Right ventricle myocardium inferior (tissue), 1 donor: ENCODE measurements at regions not wholly inside any gene's neighbourhood (a gene's known extent, or its start where the extent isn't known, plus 50 kb on each side); places are given as distances from the start of the nearest gene placed in this dataset.
A peak's percentile ranks its signal among the peaks of the same experiment; 100 is the strongest.
"Not testable (repeated sequence)": the region's sequence is repeated elsewhere in the genome, so short reads cannot be mapped to it uniquely, and the experiment has no call there.

Source experiments
- ATAC-seq: fragments of 200-7000 bp; cut with Tn5 transposase; one replicate; pipeline ENCODE4 v1.9.1; 2020; ENCODE audit warnings: mild to moderate bottlenecking, moderate library complexity
- DNase-seq: peaks from one replicate; pipeline ENCODE4 v3.0.0; 2021; ENCODE audit errors: missing footprints
- intact Hi-C: fragments of 100-400 bp; cut with DNase I; formaldehyde crosslinking; loops from one replicate; pipeline ENCODE4 v1.11.0; 2022
- donor health status: DM: no; HTN: yes; CAD: no; lungs with severe emphysema.

GRCh38 chr12:23099104-23099503 is 474.1 kb downstream of the ETNK1 start:
- ATAC-seq (no peak), DNase-seq (no peak)
- intact Hi-C loops = no loop called here

DNA sequence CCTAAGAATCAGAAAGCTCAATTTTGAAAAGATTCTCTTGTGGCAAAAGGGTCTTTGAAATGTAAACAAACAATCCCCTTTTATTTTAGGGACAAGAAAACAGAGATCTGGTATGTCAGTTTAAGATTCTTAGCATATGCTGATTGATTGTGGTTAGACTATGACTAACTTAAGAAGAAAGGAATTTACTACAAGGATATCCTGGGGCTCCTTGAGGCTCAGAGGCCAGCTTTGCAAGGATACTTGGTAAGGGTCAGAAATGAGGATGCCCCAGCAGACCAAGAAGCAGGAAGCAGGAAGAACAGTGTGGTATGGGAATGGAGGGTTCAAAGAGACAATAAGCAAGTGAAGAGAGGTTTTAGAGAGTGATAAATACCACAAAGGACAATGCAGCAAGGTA is 474.6 kb downstream of the ETNK1 start:
- no peak for DNase-seq
- intact Hi-C loops = no loop called here
- ATAC-seq = no peak

DNA sequence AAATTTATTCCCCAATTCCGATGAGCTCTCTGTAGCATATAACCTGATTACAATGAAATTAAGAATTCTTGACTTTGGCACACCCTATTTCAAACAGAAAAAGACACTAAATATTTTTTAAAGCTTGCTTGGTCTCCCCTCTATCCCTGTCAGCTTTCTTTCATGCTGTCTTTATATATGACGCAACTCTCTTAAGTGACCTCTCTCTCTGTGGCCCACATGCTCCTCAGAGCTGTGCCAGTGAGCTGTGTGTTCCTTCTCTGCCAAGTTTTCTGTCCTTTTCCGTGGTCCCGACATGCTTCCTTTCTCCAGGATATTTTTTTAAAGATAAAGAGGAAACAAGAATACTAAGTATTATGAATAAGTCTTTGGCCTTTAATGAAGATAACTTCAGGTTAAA is 484.0 kb downstream of the ETNK1 start:
- intact Hi-C loops = no loop called here
- ATAC-seq (no peak), DNase-seq (no peak)

GRCh38 chr12:23113781-23114180 is 488.8 kb downstream of the ETNK1 start:
- ATAC-seq = no peak
- intact Hi-C loops = no loop called here

GRCh38 chr12:23115984-23116383 is 491.0 kb downstream of the ETNK1 start:
- intact Hi-C loops = no loop called here

More at GRCh38 chr12:23113781-23114180, 488.8 kb downstream of the ETNK1 start:
- DNase-seq = no peak

GRCh38 chr12:23126794-23127193 is 501.8 kb downstream of the ETNK1 start:
- ATAC-seq (no peak), DNase-seq (no peak)
- intact Hi-C loops = no loop called here

More at GRCh38 chr12:23115984-23116383, 491.0 kb downstream of the ETNK1 start:
- DNase-seq (no peak), ATAC-seq (no peak)

- DNase-seq (no peak), ATAC-seq (no peak)
- intact Hi-C loops = no loop called here
Measured at GRCh38 chr12:23127701-23128100, 502.7 kb downstream of the ETNK1 start.

- intact Hi-C loops = no loop called here
- DNase-seq (no peak), ATAC-seq (no peak)
Measured at GRCh38 chr12:23128462-23128861, 503.5 kb downstream of the ETNK1 start.

- no peak for ATAC-seq
- intact Hi-C loops = no loop called here
- DNase-seq = no peak
Measured at GRCh38 chr12:23132357-23132756, 507.4 kb downstream of the ETNK1 start.

DNA sequence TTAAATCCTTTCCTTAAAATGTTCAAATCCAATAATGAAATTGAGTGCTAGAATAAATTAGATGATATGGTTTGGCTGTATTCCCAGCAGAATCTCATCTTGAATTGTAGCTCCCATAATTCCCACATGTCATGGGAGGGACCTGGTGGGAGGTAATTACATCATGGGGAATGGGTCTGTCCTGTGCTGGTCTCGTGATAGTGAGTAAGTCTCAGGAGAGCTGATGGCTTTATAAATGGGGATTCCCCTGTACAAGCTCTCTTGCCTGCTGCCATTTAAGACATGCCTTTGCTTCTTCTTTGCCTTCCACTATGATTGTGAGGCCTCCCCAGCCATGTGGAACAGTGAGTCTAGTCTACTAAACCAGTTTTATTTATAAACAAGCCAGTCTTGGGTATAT is 508.5 kb downstream of the ETNK1 start:
- no peak for DNase-seq
- no peak for ATAC-seq
- intact Hi-C loops = no loop called here

- DNase-seq = no peak
- ATAC-seq = no peak
- intact Hi-C loops = no loop called here
Measured at GRCh38 chr12:23139026-23139425, 514.1 kb downstream of the ETNK1 start.

DNA sequence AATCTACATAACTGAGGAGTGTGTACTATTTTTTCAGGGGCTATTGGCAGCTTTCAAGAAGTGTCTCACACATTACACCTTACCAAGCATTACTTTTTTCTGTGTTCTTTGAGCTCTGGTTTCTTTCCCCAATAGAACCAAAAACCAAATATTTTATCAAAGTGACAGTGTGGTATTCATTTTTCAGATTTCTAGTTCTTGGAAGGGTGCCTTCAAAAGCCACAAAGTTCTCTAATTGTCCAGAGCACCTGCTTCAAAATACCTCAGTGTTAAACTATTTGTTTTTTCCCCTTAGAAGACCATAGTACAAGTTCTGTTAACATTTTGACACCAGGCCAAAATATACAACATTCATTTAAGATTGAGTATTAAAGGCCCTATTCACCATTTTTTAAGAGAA is 515.7 kb downstream of the ETNK1 start:
- ATAC-seq (no peak), DNase-seq (no peak)
- intact Hi-C loops = no loop called here

- no peak for DNase-seq
- ATAC-seq = no peak
- intact Hi-C loops = no loop called here
Measured at GRCh38 chr12:23141335-23141734, 516.4 kb downstream of the ETNK1 start.

GRCh38 chr12:23146070-23146469 is 521.1 kb downstream of the ETNK1 start:
- intact Hi-C loops, ATAC-seq: not testable (repeated sequence)
- DNase-seq = peak; percentile 55

GRCh38 chr12:23168459-23168858 is 543.5 kb downstream of the ETNK1 start:
- DNase-seq = no peak
- ATAC-seq = no peak
- intact Hi-C loops = no loop called here

DNA sequence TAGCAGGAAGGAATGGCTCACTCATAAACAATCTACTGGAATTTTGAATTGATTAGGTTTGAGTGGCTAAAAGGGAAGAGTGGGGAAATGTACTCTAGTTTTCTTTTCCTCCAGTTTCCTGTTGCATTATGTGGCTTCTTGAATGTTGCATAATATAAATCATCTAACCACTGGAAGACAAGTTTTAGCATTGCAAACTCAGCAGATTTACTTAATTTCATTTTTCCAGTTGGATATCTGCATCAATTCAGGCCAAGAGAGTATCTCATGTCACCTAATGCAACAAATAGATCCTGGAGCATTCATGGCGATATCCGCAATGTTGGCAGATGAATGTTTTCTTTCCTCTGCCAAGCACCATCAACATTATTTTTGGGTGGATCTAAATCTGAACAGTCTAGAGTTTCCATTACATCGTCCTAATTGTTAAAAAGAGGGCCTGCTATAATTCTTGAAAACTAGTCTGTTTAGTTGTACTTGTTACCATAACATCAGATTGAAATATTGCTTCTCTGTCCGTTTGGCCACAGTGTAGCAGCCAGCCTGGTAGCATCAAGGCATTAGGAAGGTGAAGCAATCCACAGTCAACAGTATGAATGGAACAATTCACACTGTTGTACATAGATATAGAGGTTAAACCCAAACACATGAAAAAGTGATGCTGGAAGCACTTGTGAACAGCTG is 544.2 kb downstream of the ETNK1 start:
- ATAC-seq (no peak), DNase-seq (no peak)
- intact Hi-C loops = no loop called here

- DNase-seq (no peak), ATAC-seq (no peak)
- intact Hi-C loops = no loop called here
Measured at GRCh38 chr12:23169696-23170013, 544.7 kb downstream of the ETNK1 start.

DNA sequence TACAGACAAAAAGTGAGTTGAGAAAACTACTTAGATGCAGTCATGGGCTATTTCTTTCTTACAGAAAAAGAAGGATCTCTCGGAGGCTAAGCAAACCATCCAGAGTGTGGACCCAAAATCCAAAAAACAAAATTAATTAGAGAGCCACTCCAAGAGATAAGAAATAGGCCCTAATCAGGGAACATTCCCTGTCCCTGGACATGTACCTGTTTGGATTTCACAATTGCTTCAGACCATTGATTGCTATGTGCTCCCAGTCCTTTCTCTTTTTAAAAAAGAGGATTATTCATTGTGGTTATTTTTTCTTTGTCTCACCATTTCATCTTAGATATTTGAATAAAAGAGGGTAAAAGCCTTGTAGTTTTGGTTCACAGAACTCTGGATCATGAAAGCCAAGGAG is 549.9 kb downstream of the ETNK1 start:
- DNase-seq (no peak), ATAC-seq (no peak)
- intact Hi-C loops = no loop called here

- DNase-seq (no peak), ATAC-seq (no peak)
- intact Hi-C loops = no loop called here
Measured at GRCh38 chr12:23185346-23185745, 560.4 kb downstream of the ETNK1 start.

DNA sequence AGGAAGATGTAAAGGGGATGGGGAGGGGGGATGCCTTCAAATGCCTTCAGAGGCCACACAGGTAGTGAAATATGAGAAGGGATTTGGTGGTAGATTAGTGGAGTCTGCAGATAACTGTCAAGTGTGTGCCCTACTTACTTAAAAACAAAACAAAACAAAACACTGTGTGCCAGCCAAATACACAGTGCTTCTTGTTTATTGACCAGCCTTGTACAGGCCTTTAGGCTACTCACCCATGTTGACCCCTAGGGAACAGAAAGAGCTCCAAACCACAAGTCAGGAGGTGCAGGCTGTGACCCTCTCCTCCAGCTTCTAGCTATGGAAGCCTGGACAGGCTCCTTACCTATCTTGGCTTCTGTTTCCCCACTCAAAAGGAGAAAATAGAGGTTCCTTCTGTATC is 562.0 kb downstream of the ETNK1 start:
- ATAC-seq (no peak), DNase-seq (no peak)
- intact Hi-C loops = no loop called here

DNA sequence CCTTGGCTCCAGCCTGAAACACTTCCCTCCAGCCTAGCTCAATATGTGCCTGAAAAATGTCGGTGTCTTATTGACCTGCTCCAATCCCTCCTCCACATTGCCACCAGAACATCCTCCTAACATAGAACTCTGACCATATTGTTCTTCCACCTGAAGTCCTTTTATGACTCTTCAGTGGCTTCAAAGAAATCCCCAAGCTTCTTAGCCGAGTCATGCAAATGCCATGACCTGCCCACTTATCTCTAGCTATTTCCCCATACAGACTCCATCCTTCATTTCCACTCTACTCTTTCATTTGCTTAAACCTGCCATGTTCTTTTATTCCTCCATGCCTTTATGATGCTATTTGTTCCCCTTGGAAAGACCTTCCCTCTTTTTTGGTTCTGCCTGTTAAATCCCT is 568.6 kb downstream of the ETNK1 start:
- intact Hi-C loops = no loop called here
- DNase-seq = no peak
- no peak for ATAC-seq
